Kidney capillary endothelial cell (primary cell): ENCODE measurements at regions not wholly inside any gene's neighbourhood (a gene's known extent, or its start where the extent isn't known, plus 50 kb on each side); places are given as distances from the start of the nearest gene placed in this dataset.

Experiments used
- DNase-seq: peaks from one replicate; pipeline ENCODE4 v3.0.0-alpha.2; 2018; ENCODE audit warnings: low spot score

GRCh38 chr12:88638388-88638787, 58.1 kb upstream of the KITLG start:
- peak; percentile 23 for DNase-seq

- no peak for DNase-seq
Observed at GRCh38 chr12:88634008-88634407, 53.7 kb upstream of the KITLG start.

GRCh38 chr12:88633312-88633711, 53.0 kb upstream of the KITLG start:
- DNase-seq: peak; percentile 23

- DNase-seq: no peak
Observed at GRCh38 chr12:88630561-88630960, 50.3 kb upstream of the KITLG start.
